ENCODE measurements at regions not wholly inside any gene's neighbourhood (a gene's known extent, or its start where the extent isn't known, plus 50 kb on each side); places are given as distances from the start of the nearest gene placed in this dataset.

DNA sequence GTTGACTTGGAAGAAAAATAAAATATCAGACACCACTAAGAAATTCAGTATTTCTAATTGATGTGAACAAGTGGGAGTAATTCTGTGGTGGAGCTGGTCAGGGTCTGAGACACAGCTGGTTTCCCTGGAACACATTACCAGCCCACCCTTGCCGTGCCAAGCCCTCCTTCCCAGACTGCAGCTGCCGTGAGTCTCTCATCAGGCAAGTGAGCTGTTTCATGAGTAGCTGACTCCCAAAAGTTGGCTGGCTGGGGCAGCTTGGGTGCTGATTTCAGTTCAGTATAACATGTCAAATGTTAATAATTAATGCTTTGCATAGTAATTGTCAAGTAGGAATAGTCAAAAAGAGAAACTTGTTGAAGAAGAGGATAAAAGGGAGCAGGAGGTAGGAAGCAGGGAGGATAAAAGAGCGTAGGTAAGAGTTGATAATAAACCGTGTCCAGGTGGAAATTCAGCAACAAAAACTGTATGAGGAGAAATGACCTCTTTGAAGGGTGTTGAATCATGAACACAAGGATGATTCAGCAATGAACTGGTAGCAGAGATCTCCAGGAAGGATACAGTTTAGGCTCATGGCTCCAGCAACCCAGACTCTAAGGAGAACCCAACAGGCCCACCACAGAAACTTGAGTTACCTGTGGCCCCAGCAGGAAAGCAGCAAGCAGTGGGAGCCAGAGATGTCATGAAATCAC lies 110.9 kb upstream of the SSTR4 start:
- no peak for DNase-seq

- DNase-seq: no peak
These were observed 110.0 kb upstream of the SSTR4 start for GRCh38 chr20:22924949-22925612.

GRCh38 chr20:22925613-22925983 lies 109.5 kb upstream of the SSTR4 start:
- no peak for DNase-seq

DNA sequence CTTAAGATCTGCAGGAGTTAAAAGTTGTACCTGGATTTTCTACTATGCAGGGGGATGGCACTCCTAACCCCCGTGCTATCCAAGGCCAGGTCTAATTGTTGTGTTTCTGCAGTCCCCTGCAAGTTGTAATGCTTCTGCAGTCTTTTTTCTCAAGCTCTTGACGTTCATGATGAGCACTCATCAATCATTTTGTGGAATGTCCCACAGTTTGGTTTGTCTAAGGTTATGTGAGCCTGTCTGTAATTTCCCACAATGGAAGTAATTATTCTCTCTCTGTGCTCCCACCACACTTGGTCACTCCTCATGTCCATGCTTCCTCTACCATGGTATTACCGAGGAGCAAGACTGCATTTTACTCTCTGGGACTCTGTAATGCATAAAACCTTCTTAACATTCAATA lies 107.6 kb upstream of the SSTR4 start:
- no peak for DNase-seq

DNA sequence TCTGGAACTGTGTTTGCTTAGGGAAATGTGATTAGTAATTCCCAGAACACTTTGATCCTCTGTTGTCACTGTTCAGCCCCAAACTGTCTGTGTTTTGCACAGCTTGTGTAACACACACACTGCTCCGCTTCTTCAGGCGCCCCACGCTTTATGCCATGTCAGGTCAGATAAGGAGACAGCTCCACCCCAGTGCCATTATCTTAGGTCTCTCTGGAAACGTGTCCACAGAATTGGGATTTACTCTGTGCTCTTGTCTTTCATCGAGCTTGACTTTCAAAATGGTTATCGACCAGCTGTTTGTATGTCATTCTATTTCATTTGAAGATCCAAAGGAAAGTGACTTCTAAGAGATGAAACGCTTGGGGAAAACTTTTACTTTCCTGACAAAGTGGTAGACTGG lies 106.4 kb upstream of the SSTR4 start:
- no peak for DNase-seq

DNA sequence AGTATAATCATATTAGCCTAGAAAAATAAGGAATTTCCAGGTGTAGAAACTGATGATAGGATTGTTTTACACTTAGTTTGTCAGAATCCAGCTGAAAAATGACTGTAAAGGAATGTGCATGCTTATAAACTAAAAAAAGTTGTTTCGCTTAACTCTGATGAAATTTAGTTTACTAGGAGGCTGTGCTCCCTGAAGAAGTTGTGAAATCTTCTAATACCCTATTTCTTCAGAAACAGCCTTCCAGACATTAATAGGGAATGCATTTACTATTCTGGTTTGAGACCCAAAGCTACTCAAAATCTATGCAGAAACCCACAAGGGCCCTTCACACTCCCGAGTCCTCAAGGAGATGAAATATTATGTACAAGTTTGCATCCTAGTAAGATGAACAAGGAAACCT lies 105.5 kb upstream of the SSTR4 start:
- DNase-seq: no peak

DNA sequence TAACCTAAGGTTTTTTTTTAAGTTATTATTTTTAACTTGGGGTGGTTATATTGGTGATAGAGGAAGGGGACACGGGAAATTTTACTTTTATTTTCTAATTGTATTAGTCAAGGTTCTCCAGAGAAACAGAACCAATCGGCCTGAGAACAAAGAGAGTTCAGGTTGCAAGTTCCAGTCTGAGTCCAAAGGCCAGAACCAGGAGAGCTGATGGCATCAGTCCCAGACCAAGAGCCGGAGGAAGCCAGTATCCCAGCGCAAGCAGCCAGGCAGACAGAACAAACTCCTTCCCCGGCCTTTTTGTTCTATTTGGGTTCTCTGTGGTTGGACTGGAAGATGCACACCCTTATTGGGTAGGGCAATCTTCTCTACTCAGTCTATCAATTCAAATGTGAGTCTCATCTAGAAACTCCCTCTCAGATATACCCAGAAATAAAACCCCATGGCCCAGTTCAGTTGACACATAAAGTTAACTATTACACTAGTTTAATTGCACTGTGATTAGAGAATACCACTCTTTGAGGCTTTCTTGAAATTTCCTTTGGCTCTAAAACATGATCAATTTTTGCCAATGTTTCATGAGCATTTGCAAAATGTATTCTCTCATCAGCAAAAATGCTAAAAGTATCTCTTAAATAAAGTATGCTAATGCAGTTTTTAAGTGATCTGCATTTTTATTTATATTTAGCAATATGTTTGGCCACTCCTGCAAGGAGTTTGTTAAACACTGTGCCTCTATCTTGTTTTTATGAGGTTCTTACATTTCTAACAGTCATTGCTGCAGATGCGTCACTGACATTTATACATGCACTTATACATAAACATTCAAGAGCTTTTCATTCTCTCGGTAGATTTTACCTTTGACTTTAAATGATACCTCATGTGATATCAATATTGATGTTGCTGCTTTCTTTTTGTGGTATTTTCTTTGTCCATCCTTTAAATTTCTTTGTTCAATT lies 103.2 kb upstream of the SSTR4 start:
- no peak for DNase-seq

DNA sequence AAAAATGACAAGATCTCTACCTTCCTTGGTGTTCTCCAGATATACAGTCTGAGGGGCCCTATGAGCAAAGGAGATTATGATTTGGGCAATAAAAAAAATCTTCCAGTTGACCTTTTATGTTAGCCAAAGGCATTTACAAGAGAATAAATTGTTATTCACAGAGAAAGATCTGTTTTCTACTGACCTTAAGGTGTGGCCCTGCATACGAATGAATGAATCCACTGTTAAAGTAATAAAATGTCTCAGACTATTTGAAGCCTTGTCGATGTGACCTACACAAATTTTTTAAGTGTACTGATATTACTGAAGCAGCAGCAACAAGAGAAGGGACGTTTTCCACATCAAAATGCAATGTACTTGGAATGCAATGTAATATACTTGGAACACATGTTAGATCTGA lies 95.9 kb upstream of the SSTR4 start:
- no peak for DNase-seq

DNA sequence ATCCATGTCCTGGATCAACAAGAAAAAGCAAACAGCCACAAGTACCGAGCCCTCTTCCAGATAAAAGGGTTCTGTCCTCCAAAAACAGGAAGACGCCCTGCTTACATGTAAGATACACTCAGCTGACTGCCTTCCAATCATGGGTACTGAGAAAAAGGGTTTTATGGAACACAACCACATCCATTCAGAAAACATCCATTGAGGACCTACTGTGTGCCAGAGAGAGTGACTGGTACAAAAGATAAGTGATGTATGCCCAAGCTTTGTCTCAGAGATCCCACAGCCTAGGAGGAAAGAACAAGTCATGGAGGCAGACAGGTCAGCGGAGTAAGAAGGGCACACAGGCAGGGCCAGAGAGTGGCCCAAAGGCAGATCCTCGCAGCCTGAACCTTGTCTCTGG lies 94.8 kb upstream of the SSTR4 start:
- no peak for DNase-seq

DNA sequence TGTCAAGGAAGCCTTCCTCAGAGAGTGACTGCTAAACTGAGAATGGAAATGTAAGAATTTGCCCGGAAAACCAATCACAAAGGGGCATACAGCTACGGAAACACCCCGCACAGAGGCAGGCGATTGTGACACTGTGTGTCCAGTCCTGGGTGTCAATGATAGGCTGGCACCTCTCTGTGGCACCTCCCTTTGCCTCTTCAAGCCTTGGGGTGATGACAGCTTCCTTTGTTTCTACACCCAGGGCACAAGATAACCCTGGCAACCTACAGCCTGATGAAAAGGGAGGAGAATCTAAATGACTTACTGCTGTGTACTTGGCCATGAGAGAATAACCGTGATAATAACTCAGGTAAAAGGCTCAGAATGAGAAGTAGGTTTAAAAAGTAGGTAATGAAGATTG lies 93.6 kb upstream of the SSTR4 start:
- no peak for DNase-seq

DNA sequence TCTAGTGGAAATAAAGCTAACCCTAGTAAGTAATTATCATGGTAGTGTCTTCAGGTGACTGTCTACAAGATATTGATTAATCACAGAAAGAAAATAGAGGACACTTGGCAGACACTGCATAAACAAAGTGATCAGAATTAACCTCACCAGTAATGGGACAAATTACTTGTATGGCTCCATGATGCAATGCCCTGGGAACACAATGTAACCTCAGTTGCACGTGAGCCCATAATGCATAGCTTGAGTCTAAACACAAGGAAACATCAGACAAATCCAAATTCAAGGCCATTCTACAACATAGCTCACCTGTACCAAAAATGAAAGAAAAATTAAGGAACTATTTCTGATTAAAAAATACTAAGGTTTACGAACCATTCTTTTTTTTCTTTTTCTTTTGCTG lies 92.4 kb upstream of the SSTR4 start:
- DNase-seq: no peak

DNA sequence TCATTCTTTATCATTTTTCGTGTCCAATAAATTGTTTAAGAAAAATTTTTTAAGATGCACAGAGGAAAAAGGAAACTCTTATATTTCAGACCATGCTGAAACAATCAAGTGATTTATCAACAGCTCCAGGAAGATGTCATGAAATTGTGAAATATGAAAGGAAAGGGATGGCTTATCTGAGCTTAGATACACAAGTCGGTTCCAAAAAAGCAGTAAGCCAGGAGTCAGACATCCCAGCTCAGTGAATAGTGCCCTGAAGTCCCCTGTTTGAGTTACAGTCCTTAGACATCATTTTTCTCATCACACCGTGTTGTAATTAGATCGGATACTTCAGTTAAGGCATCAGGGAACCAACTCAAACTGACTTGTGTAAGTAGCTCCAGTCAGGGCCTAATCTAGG lies 91.0 kb upstream of the SSTR4 start:
- DNase-seq: no peak

GRCh38 chr20:22944936-22945335 lies 90.2 kb upstream of the SSTR4 start:
- DNase-seq: no peak

- DNase-seq: no peak
These were observed 88.5 kb upstream of the SSTR4 start for GRCh38 chr20:22946596-22946995.

GRCh38 chr20:22949331-22950109 lies 85.6 kb upstream of the SSTR4 start:
- no peak for DNase-seq

DNA sequence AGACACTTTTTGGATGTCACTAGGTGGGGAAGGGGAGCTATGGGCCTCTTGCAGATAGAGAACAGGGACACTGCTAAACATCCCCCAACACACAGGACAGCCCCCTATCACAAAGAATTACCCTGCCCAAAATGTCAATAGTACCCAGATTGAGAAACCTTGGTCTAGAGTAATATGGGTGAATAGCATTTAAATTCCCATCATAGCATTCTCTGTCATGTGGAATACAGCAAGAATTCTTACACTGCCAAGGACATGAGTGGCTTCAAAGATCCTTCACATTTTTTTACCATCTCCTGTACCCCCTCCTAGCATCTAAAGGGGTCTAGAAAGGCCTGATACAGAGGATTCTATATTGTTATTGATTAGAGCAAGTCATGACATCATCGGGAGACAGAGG lies 83.1 kb upstream of the SSTR4 start:
- DNase-seq: no peak

- DNase-seq: no peak
These were observed 80.5 kb upstream of the SSTR4 start for GRCh38 chr20:22954661-22955060.

- no peak for DNase-seq
These were observed 76.7 kb upstream of the SSTR4 start for GRCh38 chr20:22958390-22958789.

- no peak for DNase-seq
These were observed 72.3 kb upstream of the SSTR4 start for GRCh38 chr20:22962567-22963439.

DNA sequence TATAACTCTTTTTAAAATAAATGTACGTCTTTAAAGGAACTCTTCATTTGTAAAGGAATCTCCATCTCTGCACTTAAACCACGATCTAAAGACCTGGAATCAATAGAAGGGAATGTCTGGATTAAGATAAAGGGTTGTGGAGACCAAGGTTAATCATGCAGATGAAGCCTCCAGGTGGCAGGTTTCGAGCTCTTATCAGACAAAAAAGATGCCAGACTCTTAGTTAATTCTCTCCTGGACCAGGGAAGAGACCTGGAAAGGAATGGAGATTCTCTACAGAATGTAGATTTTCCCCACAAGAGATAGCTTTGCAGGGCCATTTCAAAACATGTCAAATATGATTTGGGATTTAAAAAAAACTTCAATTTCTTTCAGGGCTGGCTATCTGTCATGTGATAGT lies 71.5 kb upstream of the SSTR4 start:
- no peak for DNase-seq

- no peak for DNase-seq
These were observed 68.2 kb upstream of the SSTR4 start for GRCh38 chr20:22966787-22967464.

All from NCI-H187 (cell line).